ENCODE measurements at regions not wholly inside any gene's neighbourhood (a gene's known extent, or its start where the extent isn't known, plus 50 kb on each side); places are given as distances from the start of the nearest gene placed in this dataset.
"Not testable (repeated sequence)": the region's sequence is repeated elsewhere in the genome, so short reads cannot be mapped to it uniquely, and the experiment has no call there.

GRCh38 chr3:171522651-171523050 lies 62.4 kb upstream of the TNIK start:
- no peak for DNase-seq (ENCODE audit: low spot score)
- H3K4me3 Mint-ChIP-seq = no peak overlapping the region
- no peaks in the 10 kb centered on the region for H3K36me3 Mint-ChIP-seq
- ChIA-PET CTCF (no interaction called here), POLR2A (no interaction called here)
- no peaks in the 10 kb centered on the region for H3K9me3 Mint-ChIP-seq
- no peak overlapping the region for H3K27ac Mint-ChIP-seq
- ATAC-seq = no peak
- TF ChIP-seq GTF2I (CRISPR knock-in tag; conservative IDR thresholded peaks at IDR 0.05) (no peak), TP53 (CRISPR knock-in tag; IDR thresholded peaks at IDR 0.05) (no peak), MAX (CRISPR knock-in tag; IDR thresholded peaks at IDR 0.05) (no peak), GRHL2 (CRISPR knock-in tag; IDR thresholded peaks at IDR 0.05; ENCODE audit: insufficient replicate concordance, severe bottlenecking) (no peak), FOXK1 (CRISPR knock-in tag; IDR thresholded peaks at IDR 0.05) (no peak), MXD4 (CRISPR knock-in tag; IDR thresholded peaks at IDR 0.05; ENCODE audit: borderline replicate concordance) (no peak), AFF4 (CRISPR knock-in tag; IDR thresholded peaks at IDR 0.05; ENCODE audit: borderline replicate concordance) (no peak), NR1H2 (CRISPR knock-in tag; IDR thresholded peaks at IDR 0.05) (no peak), RORB (CRISPR knock-in tag; IDR thresholded peaks at IDR 0.05) (no peak), OVOL2 (CRISPR knock-in tag; IDR thresholded peaks at IDR 0.05; ENCODE audit: borderline replicate concordance) (no peak), ATF3 (CRISPR knock-in tag; conservative IDR thresholded peaks at IDR 0.05) (no peak), CBFB (CRISPR knock-in tag; IDR thresholded peaks at IDR 0.05; ENCODE audit: low read depth) (no peak), CREM (CRISPR knock-in tag; IDR thresholded peaks at IDR 0.05) (no peak), NFYB (CRISPR knock-in tag; conservative IDR thresholded peaks at IDR 0.05; ENCODE audit: low read depth) (no peak)
- TF ChIP-seq, protein P1, sequence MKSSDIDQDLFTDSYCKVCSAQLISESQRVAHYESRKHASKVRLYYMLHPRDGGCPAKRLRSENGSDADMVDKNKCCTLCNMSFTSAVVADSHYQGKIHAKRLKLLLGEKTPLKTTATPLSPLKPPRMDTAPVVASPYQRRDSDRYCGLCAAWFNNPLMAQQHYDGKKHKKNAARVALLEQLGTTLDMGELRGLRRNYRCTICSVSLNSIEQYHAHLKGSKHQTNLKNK (CRISPR knock-in tag; IDR thresholded peaks at IDR 0.05) = no peak
- TF ChIP-seq, protein P2, sequence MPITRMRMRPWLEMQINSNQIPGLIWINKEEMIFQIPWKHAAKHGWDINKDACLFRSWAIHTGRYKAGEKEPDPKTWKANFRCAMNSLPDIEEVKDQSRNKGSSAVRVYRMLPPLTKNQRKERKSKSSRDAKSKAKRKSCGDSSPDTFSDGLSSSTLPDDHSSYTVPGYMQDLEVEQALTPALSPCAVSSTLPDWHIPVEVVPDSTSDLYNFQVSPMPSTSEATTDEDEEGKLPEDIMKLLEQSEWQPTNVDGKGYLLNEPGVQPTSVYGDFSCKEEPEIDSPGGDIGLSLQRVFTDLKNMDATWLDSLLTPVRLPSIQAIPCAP (CRISPR knock-in tag; IDR thresholded peaks at IDR 0.05) = no peak
- TF ChIP-seq, protein P3, sequence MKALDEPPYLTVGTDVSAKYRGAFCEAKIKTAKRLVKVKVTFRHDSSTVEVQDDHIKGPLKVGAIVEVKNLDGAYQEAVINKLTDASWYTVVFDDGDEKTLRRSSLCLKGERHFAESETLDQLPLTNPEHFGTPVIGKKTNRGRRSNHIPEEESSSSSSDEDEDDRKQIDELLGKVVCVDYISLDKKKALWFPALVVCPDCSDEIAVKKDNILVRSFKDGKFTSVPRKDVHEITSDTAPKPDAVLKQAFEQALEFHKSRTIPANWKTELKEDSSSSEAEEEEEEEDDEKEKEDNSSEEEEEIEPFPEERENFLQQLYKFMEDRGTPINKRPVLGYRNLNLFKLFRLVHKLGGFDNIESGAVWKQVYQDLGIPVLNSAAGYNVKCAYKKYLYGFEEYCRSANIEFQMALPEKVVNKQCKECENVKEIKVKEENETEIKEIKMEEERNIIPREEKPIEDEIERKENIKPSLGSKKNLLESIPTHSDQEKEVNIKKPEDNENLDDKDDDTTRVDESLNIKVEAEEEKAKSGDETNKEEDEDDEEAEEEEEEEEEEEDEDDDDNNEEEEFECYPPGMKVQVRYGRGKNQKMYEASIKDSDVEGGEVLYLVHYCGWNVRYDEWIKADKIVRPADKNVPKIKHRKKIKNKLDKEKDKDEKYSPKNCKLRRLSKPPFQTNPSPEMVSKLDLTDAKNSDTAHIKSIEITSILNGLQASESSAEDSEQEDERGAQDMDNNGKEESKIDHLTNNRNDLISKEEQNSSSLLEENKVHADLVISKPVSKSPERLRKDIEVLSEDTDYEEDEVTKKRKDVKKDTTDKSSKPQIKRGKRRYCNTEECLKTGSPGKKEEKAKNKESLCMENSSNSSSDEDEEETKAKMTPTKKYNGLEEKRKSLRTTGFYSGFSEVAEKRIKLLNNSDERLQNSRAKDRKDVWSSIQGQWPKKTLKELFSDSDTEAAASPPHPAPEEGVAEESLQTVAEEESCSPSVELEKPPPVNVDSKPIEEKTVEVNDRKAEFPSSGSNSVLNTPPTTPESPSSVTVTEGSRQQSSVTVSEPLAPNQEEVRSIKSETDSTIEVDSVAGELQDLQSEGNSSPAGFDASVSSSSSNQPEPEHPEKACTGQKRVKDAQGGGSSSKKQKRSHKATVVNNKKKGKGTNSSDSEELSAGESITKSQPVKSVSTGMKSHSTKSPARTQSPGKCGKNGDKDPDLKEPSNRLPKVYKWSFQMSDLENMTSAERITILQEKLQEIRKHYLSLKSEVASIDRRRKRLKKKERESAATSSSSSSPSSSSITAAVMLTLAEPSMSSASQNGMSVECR (CRISPR knock-in tag; IDR thresholded peaks at IDR 0.05; ENCODE audit: borderline replicate concordance) = no peak
- H3K27me3 Mint-ChIP-seq (ENCODE audit: low read depth) = no peaks in the 10 kb centered on the region
- H3K4me1 Mint-ChIP-seq = no peaks in the 10 kb centered on the region

DNA sequence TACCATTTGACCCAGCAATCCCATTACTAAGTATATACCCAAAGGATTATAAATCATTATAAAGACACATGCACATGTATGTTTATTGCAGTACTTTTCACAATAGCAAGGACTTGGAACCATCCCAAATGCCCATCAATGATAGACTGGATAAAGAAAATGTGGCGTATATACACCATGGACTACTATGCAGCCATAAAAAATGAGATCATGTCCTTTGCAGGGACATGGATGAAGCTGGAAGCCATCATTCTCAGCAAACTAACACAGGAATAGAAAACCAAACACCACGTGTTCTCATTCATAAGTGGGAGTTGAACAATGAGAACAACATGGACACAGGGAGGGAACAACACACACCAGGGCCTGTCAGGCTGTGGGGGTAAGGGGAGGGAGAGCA lies 59.2 kb upstream of the TNIK start:
- H3K4me3 Mint-ChIP-seq; H3K36me3 Mint-ChIP-seq; H3K27me3 Mint-ChIP-seq (ENCODE audit: low read depth); DNase-seq (ENCODE audit: low spot score); H3K9me3 Mint-ChIP-seq; ATAC-seq; POLR2A ChIA-PET; H3K4me1 Mint-ChIP-seq; H3K27ac Mint-ChIP-seq: not testable (repeated sequence)
- CTCF ChIA-PET = interaction anchor here (1.1 kb wide), 1 partner anchor 18 kb away, joined by 3 read pairs; no protein-coding TSS in a partner anchor

Measured in WTC11 (cell line).